ACC112 (cell line): ENCODE measurements at regions not wholly inside any gene's neighbourhood (a gene's known extent, or its start where the extent isn't known, plus 50 kb on each side); places are given as distances from the start of the nearest gene placed in this dataset.

ENCODE experiments used
- H2AFZ ChIP-seq: fragments of 200-600 bp; sonication (generic); one replicate; pipeline ENCODE4 v1.6.0; 2017; ENCODE audit warnings: antibody characterized with exemption, low read length; ENCODE audit not compliant: unreplicated experiment
- H3K27ac ChIP-seq: fragments of 200-600 bp; sonication (generic); 2 replicates; pipeline ENCODE4 v1.5.1; 2014; ENCODE audit warnings: low read depth, mild to moderate bottlenecking, antibody characterized with exemption, low read length, moderate library complexity
- H3K27me3 ChIP-seq: fragments of 200-600 bp; sonication (generic); 2 replicates; pipeline ENCODE4 v1.6.1; 2014; ENCODE audit warnings: mild to moderate bottlenecking, antibody characterized with exemption, low read length, moderate library complexity, mixed read lengths; ENCODE audit not compliant: insufficient read depth
- H3K36me3 ChIP-seq: fragments of 200-600 bp; sonication (generic); 2 replicates; pipeline ENCODE4 v1.6.1; 2016; ENCODE audit warnings: mild to moderate bottlenecking, antibody characterized with exemption, low read length, moderate library complexity, mixed read lengths; ENCODE audit not compliant: insufficient read depth
- H3K4me1 ChIP-seq: fragments of 200-600 bp; sonication (generic); one replicate; pipeline ENCODE4 v1.6.1; 2016; ENCODE audit warnings: low read length, mixed read lengths; ENCODE audit not compliant: insufficient read depth, unreplicated experiment, control insufficient read depth
- H3K4me3 ChIP-seq: fragments of 200-600 bp; sonication (generic); 2 replicates; pipeline ENCODE4 v1.5.1; 2014; ENCODE audit warnings: mild to moderate bottlenecking, low read depth, low read length
- H3K79me2 ChIP-seq: fragments of 200-600 bp; sonication (generic); one replicate; pipeline ENCODE4 v1.6.0; 2016; ENCODE audit warnings: low read length; ENCODE audit not compliant: control insufficient read depth, unreplicated experiment, insufficient read depth

- H3K4me3 ChIP-seq = no peak overlapping the region
- no peaks in the 10 kb centered on the region for H3K27me3 ChIP-seq
- H3K36me3 ChIP-seq = no peaks in the 10 kb centered on the region
- H2AFZ ChIP-seq = no peak overlapping the region
- no peaks in the 10 kb centered on the region for H3K79me2 ChIP-seq
- H3K27ac ChIP-seq = no peak overlapping the region
- H3K4me1 ChIP-seq = peaks cover 22% of the 10 kb centered on the region
Observed at GRCh38 chr13:50587115-50587514, 256.4 kb downstream of the DLEU7 start.

- H3K27me3 ChIP-seq = no peaks in the 10 kb centered on the region
- peaks cover 26% of the 10 kb centered on the region for H3K4me1 ChIP-seq
- H3K4me3 ChIP-seq = no peak overlapping the region
- H2AFZ ChIP-seq = no peak overlapping the region
- H3K27ac ChIP-seq = no peak overlapping the region
- H3K79me2 ChIP-seq = no peaks in the 10 kb centered on the region
- H3K36me3 ChIP-seq = no peaks in the 10 kb centered on the region
Observed at GRCh38 chr13:50587645-50588373, 255.7 kb downstream of the DLEU7 start.

GRCh38 chr13:50588491-50589130, 254.9 kb downstream of the DLEU7 start:
- Histone ChIP-seq H3K36me3 (no peaks in the 10 kb centered on the region), H3K27me3 (no peaks in the 10 kb centered on the region), H2AFZ (no peak overlapping the region), H3K4me1 (peaks cover 33% of the 10 kb centered on the region), H3K79me2 (no peaks in the 10 kb centered on the region), H3K4me3 (no peak overlapping the region), H3K27ac (no peak overlapping the region)

- H3K4me1 ChIP-seq = peaks cover 33% of the 10 kb centered on the region
- no peak overlapping the region for H2AFZ ChIP-seq
- no peak overlapping the region for H3K4me3 ChIP-seq
- peak overlapping the region; percentile 71 for H3K27ac ChIP-seq
- H3K36me3 ChIP-seq = no peaks in the 10 kb centered on the region
- H3K79me2 ChIP-seq = no peaks in the 10 kb centered on the region
- H3K27me3 ChIP-seq = no peaks in the 10 kb centered on the region
Observed at GRCh38 chr13:50589139-50589538, 254.4 kb downstream of the DLEU7 start.

- Histone ChIP-seq H3K4me3 (no peak overlapping the region), H3K27ac (peak overlapping the region; percentile 71), H3K4me1 (peaks cover 33% of the 10 kb centered on the region)
Observed at GRCh38 chr13:50589651-50590054, 253.8 kb downstream of the DLEU7 start.

GRCh38 chr13:50592412-50593155, 250.9 kb downstream of the DLEU7 start:
- Histone ChIP-seq H3K27ac (no peak overlapping the region), H3K4me1 (peaks cover 33% of the 10 kb centered on the region)

More at GRCh38 chr13:50589651-50590054, 253.8 kb downstream of the DLEU7 start:
- Histone ChIP-seq H3K79me2 (no peaks in the 10 kb centered on the region), H2AFZ (no peak overlapping the region), H3K27me3 (no peaks in the 10 kb centered on the region), H3K36me3 (no peaks in the 10 kb centered on the region)

GRCh38 chr13:50593207-50593606, 250.3 kb downstream of the DLEU7 start:
- H3K27ac ChIP-seq = no peak overlapping the region
- H3K79me2 ChIP-seq = no peaks in the 10 kb centered on the region
- H3K36me3 ChIP-seq = no peaks in the 10 kb centered on the region
- no peak overlapping the region for H2AFZ ChIP-seq
- H3K4me3 ChIP-seq = no peak overlapping the region
- peaks cover 33% of the 10 kb centered on the region for H3K4me1 ChIP-seq
- no peaks in the 10 kb centered on the region for H3K27me3 ChIP-seq

More at GRCh38 chr13:50592412-50593155, 250.9 kb downstream of the DLEU7 start:
- Histone ChIP-seq H3K36me3 (no peaks in the 10 kb centered on the region), H3K4me3 (no peak overlapping the region), H3K27me3 (no peaks in the 10 kb centered on the region), H2AFZ (no peak overlapping the region), H3K79me2 (no peaks in the 10 kb centered on the region)

GRCh38 chr13:50594276-50595051, 249.0 kb downstream of the DLEU7 start:
- Histone ChIP-seq H3K27ac (no peak overlapping the region), H3K4me1 (peaks cover 20% of the 10 kb centered on the region), H2AFZ (no peak overlapping the region), H3K36me3 (no peaks in the 10 kb centered on the region), H3K79me2 (no peaks in the 10 kb centered on the region), H3K27me3 (no peaks in the 10 kb centered on the region), H3K4me3 (no peak overlapping the region)

GRCh38 chr13:50595196-50595595, 248.3 kb downstream of the DLEU7 start:
- H3K4me1 ChIP-seq = peaks cover 13% of the 10 kb centered on the region
- no peaks in the 10 kb centered on the region for H3K27me3 ChIP-seq
- H3K36me3 ChIP-seq = no peaks in the 10 kb centered on the region
- H3K4me3 ChIP-seq = no peak overlapping the region
- no peak overlapping the region for H3K27ac ChIP-seq
- H2AFZ ChIP-seq = no peak overlapping the region
- H3K79me2 ChIP-seq = no peaks in the 10 kb centered on the region

GRCh38 chr13:50596156-50596555, 247.3 kb downstream of the DLEU7 start:
- no peaks in the 10 kb centered on the region for H3K27me3 ChIP-seq
- no peaks in the 10 kb centered on the region for H3K79me2 ChIP-seq
- no peak overlapping the region for H3K4me3 ChIP-seq
- peaks cover 11% of the 10 kb centered on the region for H3K4me1 ChIP-seq
- no peak overlapping the region for H2AFZ ChIP-seq
- no peak overlapping the region for H3K27ac ChIP-seq
- no peaks in the 10 kb centered on the region for H3K36me3 ChIP-seq
